Mesothelial cell of epicardium (in vitro differentiated cells): ENCODE measurements at regions not wholly inside any gene's neighbourhood (a gene's known extent, or its start where the extent isn't known, plus 50 kb on each side); places are given as distances from the start of the nearest gene placed in this dataset.

Source experiments
- DNase-seq, 2 experiments: peaks; one replicate each; pipeline ENCODE4 v3.0.0; 2021; ENCODE audit warnings: low spot score in 2 of 2; ENCODE audit not compliant: unreplicated experiment in 2 of 2
- H3K27ac Mint-ChIP-seq: 2 replicates; pipeline ENCODE4 v1.8.0; 2021; ENCODE audit warnings: mixed read lengths
- H3K27me3 Mint-ChIP-seq: 2 replicates; pipeline ENCODE4 v1.8.0; 2021; ENCODE audit warnings: low read depth, mixed read lengths
- H3K36me3 Mint-ChIP-seq: 2 replicates; pipeline ENCODE4 v1.8.0; 2021; ENCODE audit warnings: mixed read lengths
- H3K4me1 Mint-ChIP-seq: 2 replicates; pipeline ENCODE4 v1.8.0; 2021; ENCODE audit warnings: mixed read lengths
- H3K4me3 Mint-ChIP-seq: 2 replicates; pipeline ENCODE4 v1.8.0; 2021; ENCODE audit warnings: mild to moderate bottlenecking, moderate library complexity, mixed read lengths
- H3K9me3 Mint-ChIP-seq: 2 replicates; pipeline ENCODE4 v1.8.0; 2021; ENCODE audit warnings: mixed read lengths
- CTCF ChIP-seq: fragments of 200-600 bp; sonication (generic); IDR thresholded peaks from one replicate; pipeline ENCODE4 v1.5.0; 2021; ENCODE audit warnings: antibody characterized with exemption; ENCODE audit not compliant: unreplicated experiment

- no peak for DNase-seq
- H3K27ac Mint-ChIP-seq = no peak overlapping the region
- TF ChIP-seq CTCF = no peak
- no peak overlapping the region for H3K4me3 Mint-ChIP-seq
- H3K9me3 Mint-ChIP-seq = peaks cover 3% of the 10 kb centered on the region
- peaks cover 6% of the 10 kb centered on the region for H3K27me3 Mint-ChIP-seq
- no peaks in the 10 kb centered on the region for H3K36me3 Mint-ChIP-seq
- no peaks in the 10 kb centered on the region for H3K4me1 Mint-ChIP-seq
Measured at GRCh38 chr6:97456070-97456469, 173.1 kb upstream of the MMS22L start.

DNA sequence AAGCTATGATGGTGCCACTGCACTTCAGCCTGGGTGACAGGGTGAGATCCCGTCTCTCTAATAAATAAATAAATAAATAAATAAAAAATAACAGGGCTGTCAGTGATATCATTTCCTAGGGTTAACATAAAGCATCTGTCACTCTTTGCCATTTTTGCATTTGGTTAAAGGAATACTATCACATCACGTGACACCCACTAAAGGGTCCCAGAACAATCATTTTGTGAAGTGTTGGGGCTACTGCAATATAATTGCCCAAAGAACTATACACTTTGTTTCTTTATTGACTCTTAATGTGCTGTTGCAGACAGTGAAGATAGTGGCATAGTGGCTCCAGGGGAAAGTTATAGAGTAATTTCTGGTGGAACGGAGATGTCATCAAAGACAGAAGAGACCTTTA is 176.5 kb upstream of the MMS22L start:
- peaks cover 6% of the 10 kb centered on the region for H3K27me3 Mint-ChIP-seq
- H3K4me3 Mint-ChIP-seq = no peak overlapping the region

GRCh38 chr6:97459986-97460385 is 177.0 kb upstream of the MMS22L start:
- no peaks in the 10 kb centered on the region for H3K9me3 Mint-ChIP-seq
- H3K4me1 Mint-ChIP-seq = no peaks in the 10 kb centered on the region
- no peaks in the 10 kb centered on the region for H3K36me3 Mint-ChIP-seq
- H3K27ac Mint-ChIP-seq = no peak overlapping the region
- no peak for DNase-seq
- no peak overlapping the region for H3K4me3 Mint-ChIP-seq
- H3K27me3 Mint-ChIP-seq = peaks cover 6% of the 10 kb centered on the region
- TF ChIP-seq CTCF = no peak

More for the DNA sequence above, 176.5 kb upstream of the MMS22L start:
- no peak for TF ChIP-seq CTCF
- Mint-ChIP-seq H3K9me3 (no peaks in the 10 kb centered on the region), H3K4me1 (no peaks in the 10 kb centered on the region), H3K36me3 (no peaks in the 10 kb centered on the region), H3K27ac (no peak overlapping the region)
- no peak for DNase-seq

DNA sequence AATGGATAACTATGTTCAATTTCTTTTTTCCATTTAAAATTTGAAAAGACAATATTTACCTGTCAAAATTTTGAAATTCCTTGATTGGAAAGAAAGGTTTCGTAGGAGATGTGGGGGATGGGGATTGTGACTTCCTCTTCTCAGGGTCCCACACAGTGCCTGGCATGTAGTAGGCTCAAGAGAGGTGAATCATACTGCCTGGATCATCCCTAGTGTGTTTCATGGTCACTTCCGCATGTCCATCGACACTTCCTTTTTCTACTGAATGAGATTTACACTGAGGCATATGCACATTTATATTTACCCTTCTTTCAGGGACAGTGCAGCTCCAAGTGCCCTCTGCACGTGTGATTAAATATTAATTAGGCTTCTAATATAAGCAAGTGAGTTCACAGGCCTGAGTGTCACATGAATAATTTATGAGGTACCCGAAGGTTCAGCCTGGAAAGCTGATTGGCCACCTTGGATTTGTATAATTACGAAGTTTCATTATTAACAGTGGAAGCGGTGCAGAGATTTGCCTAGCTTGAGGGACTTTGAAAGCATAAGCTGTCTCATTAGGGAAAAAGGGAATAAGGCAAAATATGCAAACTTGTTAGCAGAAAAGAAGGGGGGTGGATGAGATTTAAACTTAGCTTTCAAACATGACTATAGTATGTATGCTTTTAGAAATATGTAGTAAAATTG is 177.5 kb upstream of the MMS22L start:
- H3K27ac Mint-ChIP-seq = no peak overlapping the region
- H3K9me3 Mint-ChIP-seq = no peaks in the 10 kb centered on the region
- no peak for TF ChIP-seq CTCF
- no peak for DNase-seq
- H3K4me3 Mint-ChIP-seq = no peak overlapping the region
- H3K36me3 Mint-ChIP-seq = no peaks in the 10 kb centered on the region
- H3K4me1 Mint-ChIP-seq = no peaks in the 10 kb centered on the region
- H3K27me3 Mint-ChIP-seq = peaks cover 6% of the 10 kb centered on the region

GRCh38 chr6:97461218-97461617 is 178.2 kb upstream of the MMS22L start:
- TF ChIP-seq CTCF = no peak
- no peak overlapping the region for H3K4me3 Mint-ChIP-seq
- peaks cover 6% of the 10 kb centered on the region for H3K27me3 Mint-ChIP-seq
- no peak for DNase-seq
- H3K4me1 Mint-ChIP-seq = no peaks in the 10 kb centered on the region
- no peak overlapping the region for H3K27ac Mint-ChIP-seq
- H3K9me3 Mint-ChIP-seq = no peaks in the 10 kb centered on the region
- no peaks in the 10 kb centered on the region for H3K36me3 Mint-ChIP-seq

- Mint-ChIP-seq H3K9me3 (no peaks in the 10 kb centered on the region), H3K27ac (no peak overlapping the region), H3K27me3 (peaks cover 6% of the 10 kb centered on the region), H3K36me3 (no peaks in the 10 kb centered on the region), H3K4me3 (no peak overlapping the region), H3K4me1 (no peaks in the 10 kb centered on the region)
- DNase-seq = no peak
- TF ChIP-seq CTCF = no peak
Measured at GRCh38 chr6:97462031-97462430, 179.0 kb upstream of the MMS22L start.
